DMS153 treated with DMSO at 0.1 percent for 48 hours (cell line): ENCODE measurements at regions not wholly inside any gene's neighbourhood (a gene's known extent, or its start where the extent isn't known, plus 50 kb on each side); places are given as distances from the start of the nearest gene placed in this dataset.

Experiments used
- DNase-seq: peaks from one replicate; lab custom pipeline; 2025; ENCODE audit not compliant: unreplicated experiment; lab: John Stamatoyannopoulos, UW

GRCh38 chr18:77653792-77654191 lies 404.1 kb downstream of the GALR1 start:
- no peak for DNase-seq

- DNase-seq, result no peak
Observed at GRCh38 chr18:77654302-77654701, 404.7 kb downstream of the GALR1 start.

GRCh38 chr18:77657651-77658298 lies 408.1 kb downstream of the GALR1 start:
- no peak for DNase-seq

DNA sequence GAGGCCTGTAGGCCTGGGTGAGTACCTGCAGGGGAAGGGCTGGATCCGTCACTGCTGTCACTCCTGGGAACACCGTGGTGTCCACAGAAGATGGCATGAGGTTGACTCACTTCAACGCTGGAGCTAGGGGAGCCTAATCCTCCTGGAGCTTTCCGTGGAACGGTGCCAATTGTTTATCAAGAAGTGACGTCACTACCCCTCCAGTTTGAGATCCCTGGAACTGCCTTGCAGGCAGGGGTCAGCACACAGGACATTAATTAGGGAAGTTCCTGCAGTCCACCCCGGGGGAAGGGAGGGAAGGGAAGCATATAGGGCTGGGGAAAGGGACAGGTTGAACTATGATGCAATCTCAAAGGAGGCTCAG lies 408.6 kb downstream of the GALR1 start:
- no peak for DNase-seq

- DNase-seq, result no peak
Observed at GRCh38 chr18:77658751-77659448, 409.3 kb downstream of the GALR1 start.

DNA sequence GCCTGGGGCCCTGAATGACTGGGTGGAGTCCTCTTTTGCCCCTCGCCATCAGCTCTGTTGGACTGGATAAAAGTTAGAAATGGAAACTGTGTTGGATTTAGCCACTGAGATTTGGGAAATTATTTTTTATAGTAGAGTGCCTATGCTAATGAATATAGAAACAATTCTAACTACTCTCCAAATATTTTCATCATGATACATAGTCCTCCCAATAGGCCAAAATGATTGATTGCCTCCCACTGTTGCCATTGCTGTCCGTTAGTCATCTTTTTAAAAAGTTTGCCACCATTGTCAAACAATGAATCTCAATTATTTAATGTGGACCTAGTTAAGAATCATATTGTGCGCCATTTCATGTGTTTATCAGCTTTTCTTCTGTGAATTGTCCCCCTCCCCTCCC lies 417.0 kb downstream of the GALR1 start:
- no peak for DNase-seq

- DNase-seq, result peak; percentile 4
Observed at GRCh38 chr18:77668219-77668618, 418.6 kb downstream of the GALR1 start.

- DNase-seq, result no peak
Observed at GRCh38 chr18:77669331-77669730, 419.7 kb downstream of the GALR1 start.

DNA sequence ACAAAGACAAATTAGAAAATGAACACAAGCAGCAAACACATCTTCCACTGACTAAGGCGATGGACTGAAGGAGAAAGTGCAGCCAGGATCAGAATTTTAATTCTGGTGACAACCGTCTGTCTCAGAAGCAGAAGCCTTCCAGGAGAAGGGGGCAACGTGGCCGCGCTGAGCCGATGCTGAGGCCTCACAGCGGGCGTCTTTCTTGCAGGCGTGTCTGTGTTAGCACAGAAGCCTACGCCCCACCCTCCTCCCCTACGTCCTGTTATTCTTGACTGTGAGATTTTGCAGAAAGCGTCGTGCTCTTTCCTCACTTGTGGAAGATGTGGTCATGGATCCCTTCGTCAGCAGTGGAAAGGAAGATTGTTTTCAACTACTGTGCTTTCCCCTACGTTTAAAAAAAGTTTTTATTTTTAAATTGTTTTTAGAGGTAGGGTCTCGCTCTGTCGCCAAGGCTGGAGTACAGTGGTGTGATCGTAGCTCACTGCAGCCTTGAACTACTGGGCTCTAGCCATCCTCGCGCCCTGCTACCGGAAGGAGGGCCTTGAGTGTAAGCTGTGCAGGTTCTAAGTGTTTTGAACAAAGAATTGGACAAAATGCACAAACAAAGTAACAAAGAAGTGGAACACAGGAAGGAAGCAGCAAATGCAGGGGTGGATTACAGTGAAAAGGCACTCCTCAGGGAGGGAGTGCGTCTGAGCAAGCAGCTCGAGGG lies 422.0 kb downstream of the GALR1 start:
- DNase-seq, result peak; percentile 27

DNA sequence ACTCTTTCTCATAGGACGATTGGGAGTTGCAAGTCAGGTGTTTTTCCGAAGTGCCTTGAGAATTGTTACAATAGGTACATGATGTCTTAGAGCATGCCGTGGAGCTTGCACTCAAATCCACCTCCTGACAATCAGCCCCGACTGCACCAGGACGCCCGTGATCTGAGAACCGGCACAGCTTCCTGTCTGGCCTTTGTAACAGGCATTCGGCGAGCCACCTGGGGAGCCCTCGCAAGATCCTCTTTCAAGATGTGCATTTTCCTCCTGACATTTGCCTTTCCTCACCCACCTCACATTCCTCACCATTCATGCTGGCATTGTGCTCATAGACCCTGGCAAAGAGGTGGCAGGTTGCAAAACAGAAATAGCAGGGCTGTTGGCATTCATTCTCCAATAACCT lies 427.3 kb downstream of the GALR1 start:
- peak; percentile 23 for DNase-seq

GRCh38 chr18:77677536-77677935 lies 427.9 kb downstream of the GALR1 start:
- no peak for DNase-seq

DNA sequence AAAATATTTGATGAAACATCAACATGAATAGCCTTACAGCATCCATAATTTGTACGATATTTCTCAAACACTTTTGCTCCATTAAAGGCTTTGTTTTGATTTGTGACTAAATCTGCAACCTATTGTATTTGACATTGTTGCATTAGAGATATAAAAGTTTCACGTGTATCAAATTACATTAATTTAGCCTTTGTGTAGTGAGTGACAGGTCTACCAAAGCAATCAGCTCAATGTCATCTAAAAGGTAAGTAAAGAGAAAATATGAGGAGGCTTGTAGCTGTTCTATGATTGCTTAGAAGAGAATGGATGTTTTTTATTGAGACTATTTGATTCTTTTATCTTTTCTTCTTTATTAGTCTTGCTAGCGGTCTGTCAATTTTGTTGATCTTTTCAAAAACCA lies 430.2 kb downstream of the GALR1 start:
- DNase-seq, result no peak

DNA sequence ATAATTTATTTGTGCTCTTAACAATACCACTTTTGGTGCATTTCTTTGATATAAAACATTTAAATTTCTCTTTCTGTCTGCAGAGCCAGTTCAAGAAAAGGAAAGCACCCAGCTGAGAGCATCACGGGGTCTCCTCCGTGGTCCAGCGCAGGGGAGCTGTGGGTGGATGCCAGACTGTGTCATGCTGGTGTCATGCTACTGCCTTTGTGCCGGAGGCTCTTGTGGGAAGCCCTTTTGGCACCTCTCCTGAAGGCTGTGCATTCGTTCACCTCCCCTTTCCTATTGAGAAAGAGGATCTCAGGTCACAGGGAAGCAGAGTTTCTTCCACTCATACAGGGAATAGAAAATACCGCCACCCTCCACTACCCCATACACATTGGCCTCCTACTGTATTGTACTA lies 450.4 kb downstream of the GALR1 start:
- no peak for DNase-seq

GRCh38 chr18:77701977-77702376 lies 452.3 kb downstream of the GALR1 start:
- DNase-seq, result no peak

DNA sequence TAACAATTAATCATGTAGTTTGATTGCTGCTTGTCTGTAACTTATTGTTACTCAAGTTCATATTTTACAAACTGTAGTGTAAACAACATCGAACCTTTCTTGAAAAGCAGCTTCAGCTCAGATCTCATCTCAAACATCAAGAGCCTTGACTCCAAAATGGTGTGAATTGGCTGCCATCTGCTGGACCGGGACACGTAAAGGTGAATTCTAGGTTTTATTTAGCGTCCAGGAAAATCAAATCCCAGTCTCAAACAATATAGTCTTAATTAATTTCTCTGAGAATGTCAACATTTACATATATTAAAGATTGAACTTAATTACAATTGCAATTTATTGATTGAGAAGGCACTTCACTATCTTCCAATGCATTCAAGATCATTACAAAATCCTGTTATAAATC lies 453.0 kb downstream of the GALR1 start:
- DNase-seq, result peak; percentile 55

DNA sequence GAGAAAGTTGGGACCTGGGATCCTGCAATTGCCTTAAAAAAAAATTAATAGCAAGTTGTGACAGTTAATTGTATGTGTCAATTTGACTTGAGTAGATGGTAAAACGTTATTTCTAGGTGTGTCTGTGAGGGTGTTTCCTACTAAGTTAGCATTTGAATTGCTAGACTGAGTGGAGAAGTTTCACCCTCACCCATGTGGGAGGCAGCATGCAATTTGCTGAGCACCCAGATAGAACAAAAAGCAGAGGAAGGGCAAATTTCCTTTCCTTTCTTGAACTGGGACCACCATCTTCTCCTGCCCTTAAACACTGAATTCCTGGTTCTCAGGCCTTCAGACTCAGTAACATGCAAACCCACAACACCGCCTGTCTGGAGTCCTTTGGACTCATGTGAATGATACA lies 455.7 kb downstream of the GALR1 start:
- DNase-seq, result no peak

DNA sequence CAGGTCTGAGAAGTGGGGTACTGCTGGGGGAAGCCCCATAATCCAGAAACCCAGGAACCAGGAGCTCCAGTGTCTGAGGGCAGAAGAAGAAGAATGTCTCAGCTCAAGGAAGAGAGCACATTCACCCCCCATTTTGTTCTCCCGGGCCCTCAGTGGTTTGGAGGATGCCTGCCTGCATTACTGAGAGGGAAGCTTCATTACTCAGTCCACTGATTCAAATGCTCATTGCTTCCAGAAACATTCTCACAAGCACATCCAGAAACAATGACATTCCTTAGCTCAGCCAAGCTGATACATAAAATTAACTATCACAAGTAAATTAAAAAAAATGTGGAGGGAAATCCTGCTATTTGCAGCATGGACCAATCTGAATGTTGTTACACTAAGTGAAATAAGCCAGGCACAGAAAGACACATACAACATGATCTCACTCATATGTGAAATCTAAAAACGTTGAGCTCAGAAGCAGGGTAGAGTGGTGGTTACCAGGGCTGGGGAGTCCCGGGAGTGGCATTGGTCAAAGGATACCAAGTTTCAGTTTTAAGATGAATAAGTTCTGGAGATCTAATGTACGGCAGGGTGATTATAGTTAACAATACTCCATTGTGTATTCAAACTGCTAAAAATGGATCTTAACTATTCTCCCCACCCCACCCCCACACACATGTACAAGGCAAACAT lies 459.3 kb downstream of the GALR1 start:
- no peak for DNase-seq

GRCh38 chr18:77711096-77711495 lies 461.4 kb downstream of the GALR1 start:
- DNase-seq, result peak; percentile 8

GRCh38 chr18:77714716-77715115 lies 465.1 kb downstream of the GALR1 start:
- no peak for DNase-seq

- no peak for DNase-seq
Observed at GRCh38 chr18:77716282-77716681, 466.6 kb downstream of the GALR1 start.

DNA sequence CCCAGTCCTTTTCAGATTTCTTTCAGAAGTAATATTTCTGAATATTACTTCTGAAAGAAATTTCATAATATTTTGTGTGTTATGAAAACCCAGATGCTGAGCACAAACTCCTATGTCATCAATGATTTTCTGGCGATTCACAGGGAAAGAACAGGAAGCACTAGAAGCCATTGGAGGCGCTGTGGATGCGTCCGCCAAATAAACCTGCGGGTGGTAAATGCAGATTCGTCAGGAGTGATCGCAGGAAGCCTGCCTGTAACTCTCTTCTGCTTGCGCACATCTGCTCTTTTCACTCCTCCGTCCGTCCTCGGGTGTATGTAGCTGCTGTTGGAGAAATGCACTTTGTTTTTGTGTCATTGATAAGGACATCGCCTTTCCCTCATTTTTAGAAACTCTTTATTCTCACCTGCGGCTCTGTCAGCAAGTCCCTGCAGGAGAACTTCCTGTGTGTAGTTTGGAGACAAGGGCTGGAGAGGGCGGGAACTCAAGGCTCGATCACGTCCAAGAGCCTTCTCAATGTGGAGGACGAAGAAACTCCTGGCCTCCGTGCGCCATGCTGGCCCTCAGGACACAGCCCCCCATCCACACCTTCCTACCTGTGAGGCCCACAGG lies 483.8 kb downstream of the GALR1 start:
- no peak for DNase-seq
